ENCODE measurements at regions not wholly inside any gene's neighbourhood (a gene's known extent, or its start where the extent isn't known, plus 50 kb on each side); places are given as distances from the start of the nearest gene placed in this dataset.

DNA sequence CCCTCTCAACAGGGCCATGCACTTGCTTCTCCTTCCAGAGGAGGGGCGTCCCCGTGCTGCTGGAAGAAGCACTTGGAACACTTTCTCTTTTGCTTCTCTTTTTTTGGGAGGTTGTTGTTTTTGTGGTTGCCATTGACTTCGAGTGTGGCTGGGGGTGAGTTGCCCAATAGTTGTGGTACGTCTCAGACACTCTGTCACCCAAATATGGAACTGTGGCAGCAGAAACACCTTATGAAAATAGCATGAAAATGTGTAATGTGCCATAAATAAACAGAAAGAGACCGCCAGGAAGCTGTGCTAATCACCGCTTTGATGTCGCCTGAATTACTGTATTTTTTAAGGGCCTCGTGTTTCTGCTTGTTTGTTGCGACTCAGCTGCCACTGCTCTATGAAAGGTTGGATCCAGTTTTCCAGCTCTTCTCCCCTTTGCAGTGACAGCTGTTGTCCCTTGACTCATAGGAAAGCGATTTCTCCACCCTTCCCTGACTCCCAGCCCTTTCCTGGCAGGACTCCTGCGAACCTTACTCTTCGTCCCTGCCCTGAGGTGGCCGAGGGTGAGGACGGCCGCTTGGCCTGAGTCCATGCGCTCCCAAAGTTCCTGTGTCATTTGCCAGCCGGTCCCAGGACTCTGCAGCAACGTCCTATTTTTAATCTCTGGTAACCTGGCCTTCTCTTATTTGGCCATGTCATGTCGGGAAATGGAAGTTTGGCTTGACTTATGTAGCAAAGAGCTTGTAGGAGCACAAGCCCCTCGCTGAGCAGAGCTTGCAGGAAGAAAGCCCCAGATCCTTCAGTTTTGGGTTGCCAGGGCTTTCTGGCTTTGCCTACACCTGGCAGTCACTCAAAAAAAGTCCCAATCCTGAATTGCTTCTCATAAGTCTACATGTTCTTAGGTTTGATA is 694.6 kb downstream of the QKI start:
- no peak for DNase-seq (ENCODE audit: low read depth)
- TF ChIP-seq, protein P1, sequence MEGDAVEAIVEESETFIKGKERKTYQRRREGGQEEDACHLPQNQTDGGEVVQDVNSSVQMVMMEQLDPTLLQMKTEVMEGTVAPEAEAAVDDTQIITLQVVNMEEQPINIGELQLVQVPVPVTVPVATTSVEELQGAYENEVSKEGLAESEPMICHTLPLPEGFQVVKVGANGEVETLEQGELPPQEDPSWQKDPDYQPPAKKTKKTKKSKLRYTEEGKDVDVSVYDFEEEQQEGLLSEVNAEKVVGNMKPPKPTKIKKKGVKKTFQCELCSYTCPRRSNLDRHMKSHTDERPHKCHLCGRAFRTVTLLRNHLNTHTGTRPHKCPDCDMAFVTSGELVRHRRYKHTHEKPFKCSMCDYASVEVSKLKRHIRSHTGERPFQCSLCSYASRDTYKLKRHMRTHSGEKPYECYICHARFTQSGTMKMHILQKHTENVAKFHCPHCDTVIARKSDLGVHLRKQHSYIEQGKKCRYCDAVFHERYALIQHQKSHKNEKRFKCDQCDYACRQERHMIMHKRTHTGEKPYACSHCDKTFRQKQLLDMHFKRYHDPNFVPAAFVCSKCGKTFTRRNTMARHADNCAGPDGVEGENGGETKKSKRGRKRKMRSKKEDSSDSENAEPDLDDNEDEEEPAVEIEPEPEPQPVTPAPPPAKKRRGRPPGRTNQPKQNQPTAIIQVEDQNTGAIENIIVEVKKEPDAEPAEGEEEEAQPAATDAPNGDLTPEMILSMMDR (IDR thresholded peaks at IDR 0.05; ENCODE audit: control insufficient read depth, extremely low read depth, insufficient read depth), result no peak

GRCh38 chr6:164108092-164108491 is 693.6 kb downstream of the QKI start:
- DNase-seq (ENCODE audit: low read depth), result no peak
- H3K4me3 ChIP-seq (ENCODE audit: low read depth, low read length), result no peak overlapping the region
- TF ChIP-seq, protein P1 (IDR thresholded peaks at IDR 0.05; ENCODE audit: control insufficient read depth, extremely low read depth, insufficient read depth), result no peak

More for the DNA sequence above, 694.6 kb downstream of the QKI start:
- H3K4me3 ChIP-seq (ENCODE audit: low read depth, low read length), result no peak overlapping the region

- TF ChIP-seq, protein P1 (IDR thresholded peaks at IDR 0.05; ENCODE audit: control insufficient read depth, extremely low read depth, insufficient read depth), result no peak
- DNase-seq (ENCODE audit: low read depth), result no peak
- no peak overlapping the region for H3K4me3 ChIP-seq (ENCODE audit: low read depth, low read length)
These were observed 692.9 kb downstream of the QKI start for GRCh38 chr6:164107297-164107995.

DNA sequence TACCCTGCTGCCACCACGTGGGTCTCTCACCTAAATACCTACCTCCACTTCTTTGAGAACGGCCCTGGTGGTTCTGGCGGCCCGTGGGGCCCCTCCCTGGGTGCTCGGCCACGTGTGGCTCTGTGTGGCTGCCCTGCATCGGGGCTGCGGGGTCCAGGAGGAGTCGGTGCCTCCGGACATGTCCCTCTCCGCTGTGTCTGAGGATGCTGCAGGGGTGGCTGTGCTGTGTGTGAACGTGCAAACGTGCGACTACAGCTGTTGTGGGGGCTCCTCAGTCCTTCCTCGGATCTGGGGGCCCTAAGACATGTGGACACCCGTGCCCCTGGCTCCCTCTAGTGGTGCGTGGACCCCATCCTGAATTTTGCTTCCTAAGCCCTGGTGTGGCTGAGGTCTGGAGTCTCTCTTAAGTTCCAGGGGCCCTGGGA is 691.8 kb downstream of the QKI start:
- no peak for DNase-seq (ENCODE audit: low read depth)
- H3K4me3 ChIP-seq (ENCODE audit: low read depth, low read length), result no peak overlapping the region

DNA sequence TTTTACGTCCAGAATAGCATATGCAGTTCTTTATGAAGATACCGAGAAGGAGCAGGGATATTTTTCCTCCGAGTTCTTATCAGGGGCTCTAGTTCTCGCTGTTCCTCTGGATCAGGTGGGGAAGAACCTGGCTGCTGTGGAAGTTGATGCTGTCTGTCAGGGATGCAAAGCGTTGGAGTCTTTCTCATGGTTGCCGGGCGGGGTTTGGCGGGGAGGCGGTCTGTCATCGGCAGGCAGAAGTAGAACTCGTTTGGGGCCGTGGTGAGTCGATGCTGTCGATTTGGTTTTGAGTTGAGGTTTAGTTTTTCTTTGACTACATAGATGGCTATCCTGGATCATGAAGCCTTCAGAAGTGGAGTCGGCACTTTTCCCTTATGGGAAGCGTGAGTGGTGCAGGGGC is 691.2 kb downstream of the QKI start:
- TF ChIP-seq, protein P1 (IDR thresholded peaks at IDR 0.05; ENCODE audit: control insufficient read depth, extremely low read depth, insufficient read depth), result no peak
- no peak overlapping the region for H3K4me3 ChIP-seq (ENCODE audit: low read depth, low read length)
- no peak for DNase-seq (ENCODE audit: low read depth)

More for the DNA sequence above, 691.8 kb downstream of the QKI start:
- TF ChIP-seq, protein P1 (IDR thresholded peaks at IDR 0.05; ENCODE audit: control insufficient read depth, extremely low read depth, insufficient read depth), result peak; percentile 49

DNA sequence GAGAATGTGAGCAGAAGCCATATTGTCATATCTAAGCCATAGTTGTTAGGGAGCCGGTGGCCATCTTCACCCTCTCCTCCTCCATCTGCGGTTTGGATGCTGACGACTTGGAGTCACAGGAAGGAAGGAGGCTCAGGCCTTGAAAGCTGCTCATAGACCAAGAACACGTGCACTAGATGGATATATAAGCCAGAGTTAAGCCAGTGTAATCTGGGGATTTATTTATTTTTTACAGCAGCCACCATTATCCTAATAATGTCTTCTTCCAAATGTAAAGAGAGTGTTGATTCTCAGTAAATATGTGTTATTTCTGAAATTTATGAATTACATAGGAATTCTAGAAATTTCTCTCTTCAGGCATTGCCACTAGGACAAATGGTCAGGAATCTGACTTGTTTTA is 689.9 kb downstream of the QKI start:
- DNase-seq (ENCODE audit: low read depth), result no peak
- TF ChIP-seq, protein P1 (IDR thresholded peaks at IDR 0.05; ENCODE audit: control insufficient read depth, extremely low read depth, insufficient read depth), result no peak

More for the DNA sequence above, 689.9 kb downstream of the QKI start:
- H3K4me3 ChIP-seq (ENCODE audit: low read depth, low read length), result no peak overlapping the region
